B cell (primary cell): ENCODE measurements at regions not wholly inside any gene's neighbourhood (a gene's known extent, or its start where the extent isn't known, plus 50 kb on each side); places are given as distances from the start of the nearest gene placed in this dataset.

ENCODE experiments used
- EZH2 ChIP-seq: IDR thresholded peaks from 2 replicates; pipeline ENCODE4 v1.6.1; 2012; ENCODE audit warnings: borderline replicate concordance, low read depth, mild to moderate bottlenecking, moderate library complexity, low read length; ENCODE audit not compliant: insufficient read depth, poor library complexity, severe bottlenecking
- TF ChIP-seq, protein P1 (sequence below): fragments of 200-600 bp; IDR thresholded peaks from one replicate; pipeline ENCODE4 v1.8.0; 2022; ENCODE audit warnings: antibody characterized with exemption, mild to moderate bottlenecking

- TF ChIP-seq, protein P1, sequence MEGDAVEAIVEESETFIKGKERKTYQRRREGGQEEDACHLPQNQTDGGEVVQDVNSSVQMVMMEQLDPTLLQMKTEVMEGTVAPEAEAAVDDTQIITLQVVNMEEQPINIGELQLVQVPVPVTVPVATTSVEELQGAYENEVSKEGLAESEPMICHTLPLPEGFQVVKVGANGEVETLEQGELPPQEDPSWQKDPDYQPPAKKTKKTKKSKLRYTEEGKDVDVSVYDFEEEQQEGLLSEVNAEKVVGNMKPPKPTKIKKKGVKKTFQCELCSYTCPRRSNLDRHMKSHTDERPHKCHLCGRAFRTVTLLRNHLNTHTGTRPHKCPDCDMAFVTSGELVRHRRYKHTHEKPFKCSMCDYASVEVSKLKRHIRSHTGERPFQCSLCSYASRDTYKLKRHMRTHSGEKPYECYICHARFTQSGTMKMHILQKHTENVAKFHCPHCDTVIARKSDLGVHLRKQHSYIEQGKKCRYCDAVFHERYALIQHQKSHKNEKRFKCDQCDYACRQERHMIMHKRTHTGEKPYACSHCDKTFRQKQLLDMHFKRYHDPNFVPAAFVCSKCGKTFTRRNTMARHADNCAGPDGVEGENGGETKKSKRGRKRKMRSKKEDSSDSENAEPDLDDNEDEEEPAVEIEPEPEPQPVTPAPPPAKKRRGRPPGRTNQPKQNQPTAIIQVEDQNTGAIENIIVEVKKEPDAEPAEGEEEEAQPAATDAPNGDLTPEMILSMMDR, result no peak
- no peak for TF ChIP-seq EZH2
Measured at GRCh38 chrX:39174241-39174771, 373.0 kb downstream of the MID1IP1 start.
